H9 (cell line): ENCODE measurements at regions not wholly inside any gene's neighbourhood (a gene's known extent, or its start where the extent isn't known, plus 50 kb on each side); places are given as distances from the start of the nearest gene placed in this dataset.

Source experiments
- DNase-seq: peaks from one replicate; pipeline ENCODE4 v3.0.0-alpha.2; 2017
- H2AFZ ChIP-seq: one replicate; pipeline ENCODE4 v1.6.1; 2013; ENCODE audit warnings: mild to moderate bottlenecking, low read length, control low read depth, moderate library complexity
- H2AK5ac ChIP-seq: 2 replicates; pipeline ENCODE4 v1.6.1; 2013; ENCODE audit warnings: low read length, control low read depth, mixed read lengths; ENCODE audit not compliant: insufficient read length
- H2BK120ac ChIP-seq: one replicate; pipeline ENCODE4 v1.6.1; 2013; ENCODE audit warnings: low read depth, mild to moderate bottlenecking, low read length, control low read depth, inconsistent platforms; ENCODE audit not compliant: poor library complexity, severe bottlenecking
- H2BK12ac ChIP-seq: 2 replicates; pipeline ENCODE4 v1.6.1; 2013; ENCODE audit warnings: low read length, control low read depth, mixed read lengths, low read depth; ENCODE audit not compliant: insufficient read length
- H2BK15ac ChIP-seq: 2 replicates; pipeline ENCODE4 v1.6.1; 2013; ENCODE audit warnings: low read depth, low read length, control low read depth
- H2BK20ac ChIP-seq: one replicate; pipeline ENCODE4 v1.6.1; 2013; ENCODE audit warnings: low read depth, mild to moderate bottlenecking, low read length, control low read depth, inconsistent platforms; ENCODE audit not compliant: poor library complexity, severe bottlenecking
- H2BK5ac ChIP-seq: 2 replicates; pipeline ENCODE4 v1.6.1; 2013; ENCODE audit warnings: low read length, control low read depth, mixed read lengths; ENCODE audit not compliant: insufficient read length
- H3K14ac ChIP-seq: 2 replicates; pipeline ENCODE4 v1.6.1; 2013; ENCODE audit warnings: low read length, control low read depth; ENCODE audit not compliant: insufficient read depth
- H3K18ac ChIP-seq: 2 replicates; pipeline ENCODE4 v1.6.1; 2013; ENCODE audit warnings: low read depth, mild to moderate bottlenecking, mixed read lengths, low read length, control low read depth; ENCODE audit not compliant: insufficient read length
- H3K23ac ChIP-seq: 2 replicates; pipeline ENCODE4 v1.6.1; 2013; ENCODE audit warnings: low read length, control low read depth, mixed read lengths, low read depth; ENCODE audit not compliant: insufficient read length
- H3K23me2 ChIP-seq: 2 replicates; pipeline ENCODE4 v1.6.1; 2013; ENCODE audit warnings: low read depth, mild to moderate bottlenecking, mixed read lengths, low read length, control low read depth; ENCODE audit not compliant: insufficient read length, poor library complexity, severe bottlenecking
- H3K27ac ChIP-seq: 2 replicates; pipeline ENCODE4 v1.5.1; 2013; ENCODE audit warnings: low read length, control low read depth, mixed read lengths, low read depth; ENCODE audit not compliant: insufficient read length
- H3K27me3 ChIP-seq: 2 replicates; pipeline ENCODE4 v1.6.1; 2013; ENCODE audit warnings: low read length, control low read depth, inconsistent platforms; ENCODE audit not compliant: insufficient read depth
- H3K4ac ChIP-seq: 2 replicates; pipeline ENCODE4 v1.6.1; 2013; ENCODE audit warnings: low read depth, mild to moderate bottlenecking, control low read depth, inconsistent platforms, low read length, moderate library complexity
- H3K4me1 ChIP-seq: 2 replicates; pipeline ENCODE4 v1.6.1; 2013; ENCODE audit warnings: low read length, control low read depth, inconsistent platforms; ENCODE audit not compliant: insufficient read depth
- H3K4me2 ChIP-seq: 2 replicates; pipeline ENCODE4 v1.6.1; 2013; ENCODE audit warnings: low read length, control low read depth, mixed read lengths; ENCODE audit not compliant: insufficient read length, insufficient read depth
- H3K56ac ChIP-seq: 2 replicates; pipeline ENCODE4 v1.6.1; 2013; ENCODE audit warnings: low read depth, mild to moderate bottlenecking, mixed read lengths, low read length, control low read depth; ENCODE audit not compliant: insufficient read length
- H3K79me1 ChIP-seq: 2 replicates; pipeline ENCODE4 v1.6.1; 2013; ENCODE audit warnings: low read depth, mild to moderate bottlenecking, moderate library complexity, low read length, control low read depth, inconsistent platforms; ENCODE audit not compliant: insufficient read depth, poor library complexity, severe bottlenecking
- H3K79me2 ChIP-seq: 2 replicates; pipeline ENCODE4 v1.6.1; 2013; ENCODE audit warnings: low read length, control low read depth, inconsistent platforms; ENCODE audit not compliant: insufficient read depth
- H3K9ac ChIP-seq: 2 replicates; pipeline ENCODE4 v1.6.1; 2013; ENCODE audit warnings: low read length, control low read depth, mixed read lengths; ENCODE audit not compliant: insufficient read length; ENCODE audit errors: extremely low read depth
- H3K9me3 ChIP-seq: one replicate; pipeline ENCODE4 v1.6.1; 2013; ENCODE audit warnings: low read depth, low read length, inconsistent platforms; ENCODE audit not compliant: control insufficient read depth
- H3T11ph ChIP-seq: one replicate; pipeline ENCODE4 v1.6.1; 2013; ENCODE audit warnings: mild to moderate bottlenecking, low read length, control low read depth, inconsistent platforms
- H4K20me1 ChIP-seq: one replicate; pipeline ENCODE4 v1.6.1; 2013; ENCODE audit not compliant: control insufficient read depth, insufficient read length, insufficient read depth
- H4K5ac ChIP-seq: 2 replicates; pipeline ENCODE4 v1.6.1; 2013; ENCODE audit warnings: low read depth, mild to moderate bottlenecking, mixed read lengths, low read length, control low read depth; ENCODE audit not compliant: insufficient read length
- H4K8ac ChIP-seq: replicated peaks from 2 replicates; pipeline ENCODE4 v1.6.1; 2013; ENCODE audit warnings: low read length, control low read depth, mixed read lengths, low read depth; ENCODE audit not compliant: insufficient read length
- H4K91ac ChIP-seq: 2 replicates; pipeline ENCODE4 v1.6.1; 2013; ENCODE audit warnings: low read depth, mild to moderate bottlenecking, moderate library complexity, mixed read lengths, low read length, control low read depth; ENCODE audit not compliant: insufficient read length
- H3K27ac Mint-ChIP-seq, 3 experiments: 2 replicates in 2 of 3; 3 replicates in 1 of 3; pipeline ENCODE4 v1.8.0; 2020 to 2021; ENCODE audit warnings: mixed read lengths in 3 of 3, mild to moderate bottlenecking in 1 of 3, moderate library complexity in 1 of 3
- H3K27me3 Mint-ChIP-seq: 2 replicates; pipeline ENCODE4 v1.8.0; 2021; ENCODE audit warnings: low read depth, mild to moderate bottlenecking, moderate library complexity, mixed read lengths
- H3K36me3 Mint-ChIP-seq, 3 experiments: 2 replicates in 2 of 3; 3 replicates in 1 of 3; pipeline ENCODE4 v1.8.0; 2020 to 2021; ENCODE audit warnings: low read depth in 3 of 3, mixed read lengths in 3 of 3; ENCODE audit not compliant: insufficient read depth in 1 of 3
- H3K4me1 Mint-ChIP-seq, 2 experiments: 2 replicates each; pipeline ENCODE4 v1.8.0; 2020; ENCODE audit warnings: mixed read lengths in 2 of 2
- H3K4me3 Mint-ChIP-seq, 2 experiments: 2 replicates in 1 of 2; 3 replicates in 1 of 2; pipeline ENCODE4 v1.8.0; 2020 to 2021; ENCODE audit warnings: mild to moderate bottlenecking in 2 of 2, mixed read lengths in 2 of 2, moderate library complexity in 1 of 2
- H3K9me3 Mint-ChIP-seq, 2 experiments: 2 replicates in 1 of 2; 3 replicates in 1 of 2; pipeline ENCODE4 v1.8.0; 2020; ENCODE audit warnings: mild to moderate bottlenecking in 2 of 2, mixed read lengths in 2 of 2, moderate library complexity in 1 of 2
- WGBS: extraction: QIAGEN DNeasy Blood & Tissue Kit; methylation state at CpG from one replicate; pipeline ENCODE4 v1.1.7; 2013; ENCODE audit warnings: missing lambda C conversion rate, low lambda C conversion rate, mixed read lengths; ENCODE audit not compliant: insufficient read length; ENCODE audit errors: extremely low coverage; 5-methylcytosine and 5-hydroxymethylcytosine counted together
- TF ChIP-seq, protein P1 (sequence below): fragments of 200-600 bp; sonication (generic); conservative IDR thresholded peaks from 3 replicates; pipeline ENCODE4 v1.8.0; 2021; ENCODE audit warnings: antibody characterized with exemption, mild to moderate bottlenecking

DNA sequence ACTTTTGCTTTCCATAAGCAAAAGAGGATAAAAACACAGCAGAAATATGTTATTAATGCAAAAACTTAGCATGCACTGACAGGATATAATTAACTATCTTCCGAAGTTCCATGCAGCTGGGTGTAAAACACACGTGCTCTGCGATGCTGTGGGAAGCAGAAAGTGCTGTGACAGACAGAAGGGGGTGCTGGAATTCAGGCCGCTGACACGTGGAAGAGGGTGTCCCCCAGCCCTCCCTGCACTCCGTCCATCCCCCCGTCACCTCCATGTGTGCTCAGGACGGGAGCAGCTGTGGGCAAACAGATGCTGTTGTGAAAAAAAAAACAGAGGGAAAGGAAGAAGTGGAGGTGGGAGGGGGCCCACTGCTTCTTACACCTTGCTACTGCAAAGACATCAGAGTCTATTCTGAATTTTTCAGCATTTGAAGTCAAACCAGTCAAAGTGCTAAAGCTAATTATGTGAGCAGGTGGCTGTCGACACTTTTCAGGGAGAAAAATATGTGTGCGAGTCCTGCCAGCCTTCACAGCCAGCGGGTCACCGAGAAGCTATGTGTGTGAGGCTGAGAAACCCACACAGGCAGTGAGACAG lies 175.9 kb upstream of the AFDN start:
- Histone ChIP-seq H2BK15ac (no peak overlapping the region), H3K4ac (no peak overlapping the region), H4K91ac (no peak overlapping the region), H2BK12ac (no peak overlapping the region), H3T11ph (no peak overlapping the region), H4K20me1 (no peaks in the 10 kb centered on the region), H3K9ac (no peak overlapping the region), H2AK5ac (no peak overlapping the region), H2BK5ac (no peak overlapping the region), H4K5ac (no peak overlapping the region), H3K4me2 (no peak overlapping the region), H3K23ac (no peak overlapping the region), H3K56ac (no peak overlapping the region), H3K23me2 (no peaks in the 10 kb centered on the region), H3K27ac (no peak overlapping the region), H4K8ac (no peak overlapping the region), H3K79me2 (no peaks in the 10 kb centered on the region), H2BK20ac (no peak overlapping the region), H2BK120ac (no peak overlapping the region), H2AFZ (no peak overlapping the region), H3K79me1 (no peaks in the 10 kb centered on the region), H3K9me3 (no peaks in the 10 kb centered on the region), H3K27me3 (no peaks in the 10 kb centered on the region), H3K18ac (no peak overlapping the region), H3K14ac (no peak overlapping the region), H3K4me1 (no peaks in the 10 kb centered on the region; the same call in 1 of the 2 replicates)
- TF ChIP-seq, protein P1, sequence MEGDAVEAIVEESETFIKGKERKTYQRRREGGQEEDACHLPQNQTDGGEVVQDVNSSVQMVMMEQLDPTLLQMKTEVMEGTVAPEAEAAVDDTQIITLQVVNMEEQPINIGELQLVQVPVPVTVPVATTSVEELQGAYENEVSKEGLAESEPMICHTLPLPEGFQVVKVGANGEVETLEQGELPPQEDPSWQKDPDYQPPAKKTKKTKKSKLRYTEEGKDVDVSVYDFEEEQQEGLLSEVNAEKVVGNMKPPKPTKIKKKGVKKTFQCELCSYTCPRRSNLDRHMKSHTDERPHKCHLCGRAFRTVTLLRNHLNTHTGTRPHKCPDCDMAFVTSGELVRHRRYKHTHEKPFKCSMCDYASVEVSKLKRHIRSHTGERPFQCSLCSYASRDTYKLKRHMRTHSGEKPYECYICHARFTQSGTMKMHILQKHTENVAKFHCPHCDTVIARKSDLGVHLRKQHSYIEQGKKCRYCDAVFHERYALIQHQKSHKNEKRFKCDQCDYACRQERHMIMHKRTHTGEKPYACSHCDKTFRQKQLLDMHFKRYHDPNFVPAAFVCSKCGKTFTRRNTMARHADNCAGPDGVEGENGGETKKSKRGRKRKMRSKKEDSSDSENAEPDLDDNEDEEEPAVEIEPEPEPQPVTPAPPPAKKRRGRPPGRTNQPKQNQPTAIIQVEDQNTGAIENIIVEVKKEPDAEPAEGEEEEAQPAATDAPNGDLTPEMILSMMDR, result no peak
- WGBS, result no CpG with 5 or more reads among the region's 12 CpGs
- Mint-ChIP-seq H3K36me3 (no peaks in the 10 kb centered on the region; a peak in 1 of 7 replicates), H3K27ac (no peak overlapping the region), H3K27me3 (peaks cover 5% of the 10 kb centered on the region), H3K4me1 (peaks cover 9 to 10% of the 10 kb centered on the region in 2 experiments; a peak in 3 of 4 replicates), H3K9me3 (no peaks in the 10 kb centered on the region), H3K4me3 (no peak overlapping the region)
- no peak for DNase-seq
